KBM-7 (cell line): ENCODE measurements at regions not wholly inside any gene's neighbourhood (a gene's known extent, or its start where the extent isn't known, plus 50 kb on each side); places are given as distances from the start of the nearest gene placed in this dataset.

Experiments used
- DNase-seq: peaks from one replicate; pipeline ENCODE4 v3.0.0-alpha.2; 2015
- in situ Hi-C: fragments of 300-500 bp; cut with MboI; formaldehyde crosslinking; loops from 2 replicates; pipeline ENCODE4 v1.14.3; 2020; ENCODE audit warnings: low sequenced_read_pairs, low pct_unique_long_range_greater_than_20kb, mixed read lengths

DNA sequence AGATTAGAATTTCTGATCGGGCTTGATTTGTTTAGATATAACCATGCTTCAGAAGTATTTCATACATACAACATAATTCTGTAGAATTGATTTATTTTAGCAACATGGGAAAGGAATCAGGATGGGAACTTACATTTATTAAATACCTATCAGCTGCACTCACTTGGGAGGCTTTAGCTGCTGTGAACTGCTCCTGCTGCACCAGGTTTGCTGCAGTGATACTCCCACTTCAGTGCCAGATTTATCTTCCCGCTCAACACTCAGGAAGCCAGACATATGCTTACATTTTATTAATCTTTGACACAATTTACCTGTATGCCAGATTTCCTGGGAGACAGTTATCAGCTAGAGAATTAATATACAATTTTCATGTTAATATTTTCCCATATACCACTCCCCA, 64.0 kb upstream of the PLCXD3 start:
- in situ Hi-C loops, result no loop called here

More for the DNA sequence above, 64.0 kb upstream of the PLCXD3 start:
- DNase-seq, result no peak
